ENCODE measurements at regions not wholly inside any gene's neighbourhood (a gene's known extent, or its start where the extent isn't known, plus 50 kb on each side); places are given as distances from the start of the nearest gene placed in this dataset.
A peak's percentile ranks its signal among the peaks of the same experiment; 100 is the strongest.

- TF ChIP-seq OSR1 (CRISPR knock-in tag; IDR thresholded peaks at IDR 0.05), result no peak
- no peak for TF ChIP-seq RARB (CRISPR knock-in tag; IDR thresholded peaks at IDR 0.05)
- no peak for ATAC-seq
These were observed 226.2 kb downstream of the KIF4B start for GRCh38 chr5:155239803-155240202.

GRCh38 chr5:155250596-155250995 lies 237.0 kb downstream of the KIF4B start:
- no peak for ATAC-seq
- TF ChIP-seq ZNF70 (CRISPR knock-in tag; IDR thresholded peaks at IDR 0.05), result no peak
- no peak for TF ChIP-seq ZNF565 (CRISPR knock-in tag; conservative IDR thresholded peaks at IDR 0.05; ENCODE audit: low read depth)
- TF ChIP-seq ESRRG (CRISPR knock-in tag; IDR thresholded peaks at IDR 0.05), result no peak
- no peak for TF ChIP-seq ZFP30 (CRISPR knock-in tag; IDR thresholded peaks at IDR 0.05)
- TF ChIP-seq POU6F1 (CRISPR knock-in tag; IDR thresholded peaks at IDR 0.05; ENCODE audit: borderline replicate concordance, low read depth), result no peak
- TF ChIP-seq GLIS3 (CRISPR knock-in tag; IDR thresholded peaks at IDR 0.05), result no peak

- no peak for ATAC-seq
These were observed 238.5 kb downstream of the KIF4B start for GRCh38 chr5:155252025-155252424.

GRCh38 chr5:155252717-155253116 lies 239.2 kb downstream of the KIF4B start:
- no peak for TF ChIP-seq CSRNP3 (CRISPR knock-in tag; IDR thresholded peaks at IDR 0.05)
- TF ChIP-seq CSDC2 (CRISPR knock-in tag; IDR thresholded peaks at IDR 0.05), result no peak
- TF ChIP-seq ESRRG (CRISPR knock-in tag; IDR thresholded peaks at IDR 0.05), result no peak
- TF ChIP-seq PPARA (CRISPR knock-in tag; IDR thresholded peaks at IDR 0.05; ENCODE audit: borderline replicate concordance), result no peak
- no peak for TF ChIP-seq PATZ1 (CRISPR knock-in tag; IDR thresholded peaks at IDR 0.05; ENCODE audit: borderline replicate concordance)
- TF ChIP-seq ZFP3 (CRISPR knock-in tag; IDR thresholded peaks at IDR 0.05), result no peak
- no peak for TF ChIP-seq OSR1 (CRISPR knock-in tag; IDR thresholded peaks at IDR 0.05)
- no peak for TF ChIP-seq RARB (CRISPR knock-in tag; IDR thresholded peaks at IDR 0.05)
- no peak for TF ChIP-seq ZNF565 (CRISPR knock-in tag; conservative IDR thresholded peaks at IDR 0.05; ENCODE audit: low read depth)
- TF ChIP-seq SNAI2 (CRISPR knock-in tag; IDR thresholded peaks at IDR 0.05), result no peak
- TF ChIP-seq POU6F1 (CRISPR knock-in tag; IDR thresholded peaks at IDR 0.05; ENCODE audit: borderline replicate concordance, low read depth), result no peak
- no peak for TF ChIP-seq BACH2 (CRISPR knock-in tag; IDR thresholded peaks at IDR 0.05; ENCODE audit: borderline replicate concordance)
- ATAC-seq, result no peak

More at GRCh38 chr5:155252025-155252424, 238.5 kb downstream of the KIF4B start:
- TF ChIP-seq SNAI2 (CRISPR knock-in tag; IDR thresholded peaks at IDR 0.05), result no peak
- no peak for TF ChIP-seq ZFP3 (CRISPR knock-in tag; IDR thresholded peaks at IDR 0.05)
- 0 out of 2 replicates have a peak, but pooled peaks have one; percentile 13 for TF ChIP-seq ISL1 (CRISPR knock-in tag; IDR thresholded peaks at IDR 0.05)

GRCh38 chr5:155254399-155254798 lies 240.8 kb downstream of the KIF4B start:
- TF ChIP-seq ZNF70 (CRISPR knock-in tag; IDR thresholded peaks at IDR 0.05) (no peak), PPARA (CRISPR knock-in tag; IDR thresholded peaks at IDR 0.05; ENCODE audit: borderline replicate concordance) (no peak)
- ATAC-seq, result no peak

GRCh38 chr5:155258161-155258560 lies 244.6 kb downstream of the KIF4B start:
- no peak for ATAC-seq
- no peak for TF ChIP-seq POU6F1 (CRISPR knock-in tag; IDR thresholded peaks at IDR 0.05; ENCODE audit: borderline replicate concordance, low read depth)
- no peak for TF ChIP-seq OSR1 (CRISPR knock-in tag; IDR thresholded peaks at IDR 0.05)
- no peak for TF ChIP-seq SNAI2 (CRISPR knock-in tag; IDR thresholded peaks at IDR 0.05)
- no peak for TF ChIP-seq CSRNP3 (CRISPR knock-in tag; IDR thresholded peaks at IDR 0.05)
- TF ChIP-seq TOX (CRISPR knock-in tag; IDR thresholded peaks at IDR 0.05; ENCODE audit: borderline replicate concordance), result no peak
- no peak for TF ChIP-seq ISL1 (CRISPR knock-in tag; IDR thresholded peaks at IDR 0.05)
- TF ChIP-seq ZC3H10 (CRISPR knock-in tag; IDR thresholded peaks at IDR 0.05), result no peak
- no peak for TF ChIP-seq BACH2 (CRISPR knock-in tag; IDR thresholded peaks at IDR 0.05; ENCODE audit: borderline replicate concordance)
- TF ChIP-seq ZNF565 (CRISPR knock-in tag; conservative IDR thresholded peaks at IDR 0.05; ENCODE audit: low read depth), result no peak
- no peak for TF ChIP-seq ZFP30 (CRISPR knock-in tag; IDR thresholded peaks at IDR 0.05)
- TF ChIP-seq TSHZ2 (CRISPR knock-in tag; IDR thresholded peaks at IDR 0.05), result no peak

All from SK-N-SH treated with all-trans-retinoic acid at 6 μM for 48 hours (cell line).